Stimulated activated CD8-positive, alpha-beta memory T cell treated with anti-CD3 and anti-CD28 coated beads, Interleukin-12 subunit alpha, Interleukin-12 subunit beta, amount 100 ng/mL, for 1 hour (primary cell): ENCODE measurements at regions not wholly inside any gene's neighbourhood (a gene's known extent, or its start where the extent isn't known, plus 50 kb on each side); places are given as distances from the start of the nearest gene placed in this dataset.
A peak's percentile ranks its signal among the peaks of the same experiment; 100 is the strongest.
"Not testable (repeated sequence)": the region's sequence is repeated elsewhere in the genome, so short reads cannot be mapped to it uniquely, and the experiment has no call there.

Source experiments
- DNase-seq: peaks from one replicate; pipeline ENCODE4 v3.0.0-alpha.2; 2020; ENCODE audit warnings: low read depth

DNA sequence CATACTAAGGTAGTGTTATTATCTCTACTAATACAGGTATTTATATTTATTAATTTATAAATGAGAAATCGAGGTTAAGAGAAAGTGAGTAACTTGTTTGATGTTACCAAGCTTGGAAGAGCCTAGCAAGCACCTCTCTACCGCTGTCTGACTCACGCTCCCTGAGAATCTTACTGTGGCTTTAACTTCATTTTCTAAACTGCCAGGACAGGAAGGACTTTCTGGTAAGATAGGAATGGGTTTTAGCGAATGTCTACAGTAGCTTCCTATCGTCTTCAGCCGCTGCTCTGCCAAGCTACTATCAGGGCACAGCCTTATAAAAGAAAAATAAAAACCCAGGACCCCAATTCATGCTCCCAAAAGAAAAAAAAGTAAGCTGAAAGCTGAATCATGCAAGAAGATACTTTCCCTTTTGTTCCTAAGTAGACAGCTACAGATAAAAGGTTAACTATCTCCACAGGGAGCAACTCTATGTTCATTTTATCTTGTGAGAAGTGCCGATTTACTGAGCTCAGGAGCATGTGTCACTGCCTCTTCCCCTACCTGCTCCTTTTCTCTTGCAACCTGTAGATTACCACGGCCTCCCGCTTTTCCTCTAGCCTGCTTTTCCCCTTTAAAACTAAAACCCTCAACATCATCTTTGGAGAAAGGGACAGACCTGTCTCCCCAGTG is 60.2 kb downstream of the THNSL1 start:
- DNase-seq: no peak

DNA sequence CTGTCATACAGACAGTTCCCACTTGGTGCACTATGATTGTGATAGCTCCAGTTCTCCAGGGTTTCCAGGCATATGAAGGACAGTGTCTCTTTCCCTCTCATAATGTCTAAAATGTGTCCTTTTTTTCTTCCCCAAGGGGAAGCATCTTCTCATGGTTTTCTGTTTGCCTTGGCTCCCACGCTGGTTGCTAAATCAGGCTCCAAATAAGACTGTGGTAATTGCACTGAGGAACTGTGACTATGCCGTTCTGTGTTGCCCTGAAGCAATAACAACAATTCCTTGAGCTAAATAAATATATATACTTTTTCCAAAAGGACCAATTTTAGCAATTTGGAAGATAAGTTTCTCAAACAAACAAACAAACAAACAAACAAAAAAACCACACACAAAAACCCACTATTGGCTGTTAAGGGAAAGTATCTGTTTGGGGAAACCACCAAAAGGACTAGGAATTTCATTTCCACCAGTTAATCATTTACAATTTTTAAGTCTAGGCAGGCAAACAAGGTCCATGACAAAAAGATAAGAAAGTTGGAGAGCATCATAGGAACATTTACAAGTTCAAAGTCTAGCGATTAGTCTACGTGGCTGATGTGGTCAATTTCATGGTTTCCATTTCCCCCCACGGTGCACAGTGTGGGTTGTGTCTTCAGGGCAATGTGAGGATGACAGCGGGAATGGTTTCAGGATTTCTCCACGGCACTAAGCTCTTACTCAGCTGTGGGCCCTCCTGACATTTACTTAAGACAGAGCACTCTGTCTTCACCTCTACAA is 62.4 kb downstream of the THNSL1 start:
- DNase-seq: no peak

DNA sequence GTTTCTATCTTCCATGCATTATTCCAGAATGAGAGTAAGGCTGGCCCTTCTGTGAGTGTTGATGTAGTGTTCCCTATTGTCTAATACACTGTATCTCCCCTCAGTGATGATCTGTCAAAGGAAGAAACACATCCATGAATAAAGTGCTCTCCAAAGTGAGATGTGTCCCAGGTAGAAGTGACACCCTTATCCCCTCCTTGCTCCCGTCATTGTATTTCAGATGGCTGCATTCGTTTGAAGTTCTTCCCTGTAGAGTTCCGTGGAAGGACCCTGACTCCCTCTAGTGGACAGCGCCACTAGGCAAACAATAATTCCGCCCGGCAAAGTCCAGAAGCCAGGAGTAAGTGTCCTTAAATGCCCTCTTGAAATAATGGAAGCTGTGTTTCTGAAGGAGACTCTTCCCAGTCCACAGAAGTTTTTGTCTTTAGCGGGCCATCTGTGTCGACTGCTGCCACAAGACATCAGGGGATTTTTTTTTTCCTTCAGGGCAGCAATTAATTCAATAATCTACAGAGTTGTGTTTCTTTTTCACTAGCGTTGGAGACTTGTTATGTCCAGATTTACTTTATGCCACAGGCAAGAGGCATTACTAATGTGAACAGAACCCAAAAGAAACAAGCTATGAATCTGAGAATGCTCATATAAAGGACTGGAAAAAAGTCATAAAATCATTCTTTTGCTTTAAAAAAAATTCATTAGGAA is 64.6 kb downstream of the THNSL1 start:
- peak; percentile 40 for DNase-seq

DNA sequence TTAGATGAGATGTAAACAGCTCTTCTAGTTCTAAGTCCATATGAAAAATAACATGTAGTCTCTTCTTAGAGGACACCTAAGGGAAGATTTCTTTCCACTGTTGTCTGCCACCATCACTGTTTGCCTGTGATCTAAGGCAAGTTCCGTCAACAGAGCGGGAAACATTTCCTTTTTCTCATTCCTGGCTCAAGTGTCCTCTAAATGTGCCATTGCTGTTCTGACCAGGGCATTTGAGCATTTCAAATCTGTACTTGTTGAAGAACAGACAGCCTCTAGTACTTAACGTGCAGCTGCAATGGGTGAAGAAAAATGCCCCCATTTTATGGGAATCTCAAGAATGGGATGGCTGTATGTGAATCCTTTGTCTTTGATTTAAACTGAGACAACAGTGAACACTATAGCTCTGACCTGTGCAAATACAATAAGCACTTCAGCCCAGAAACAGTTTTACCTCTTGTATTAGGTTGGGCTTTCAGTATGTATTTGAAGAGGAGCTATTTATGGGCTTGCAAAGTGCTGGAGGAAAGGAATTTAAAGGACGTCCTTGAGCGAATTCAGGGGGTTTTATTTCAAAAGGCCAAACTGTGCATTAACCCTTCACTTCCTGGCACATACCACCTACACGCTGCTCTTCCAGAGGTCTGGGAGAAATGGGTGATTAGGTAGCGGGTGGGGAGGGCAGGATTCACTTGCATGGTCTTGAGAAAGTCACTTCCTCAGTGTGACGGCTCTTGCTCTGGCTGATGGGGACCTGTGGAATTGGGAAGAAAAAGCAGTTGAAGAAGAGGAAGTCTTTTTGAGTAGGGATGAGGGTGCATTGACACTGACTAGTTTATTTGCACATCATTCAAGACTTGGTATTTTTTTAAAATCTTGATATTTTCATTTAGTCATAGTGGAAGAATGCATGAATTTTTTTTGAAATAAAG is 66.1 kb downstream of the THNSL1 start:
- DNase-seq: no peak

DNA sequence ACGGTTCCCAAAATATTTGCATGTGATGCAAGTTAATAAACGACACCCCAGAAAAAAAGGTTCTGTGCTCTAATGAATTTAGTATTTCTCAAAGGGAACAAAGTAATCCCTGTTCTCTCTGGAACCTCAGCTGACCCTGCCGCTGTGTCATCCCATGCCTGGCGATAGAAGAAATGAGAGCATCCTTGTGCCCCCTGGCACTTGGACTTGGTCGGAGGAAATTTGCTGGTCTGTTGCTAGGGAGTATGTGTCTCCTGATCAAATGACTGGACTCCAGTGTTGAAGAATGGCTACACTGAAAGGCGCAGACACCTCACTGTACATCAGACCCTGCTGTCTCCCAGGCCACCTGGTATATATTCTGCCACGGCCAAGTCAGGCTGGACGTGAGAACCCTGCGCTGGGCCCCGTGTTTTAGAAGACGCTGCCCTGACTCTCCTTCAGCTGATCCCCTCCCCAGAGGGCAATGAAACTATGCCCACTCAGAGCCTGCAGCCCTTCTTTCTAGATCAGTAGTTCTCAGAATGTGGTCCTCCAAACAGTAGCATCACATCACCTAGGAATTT is 67.2 kb downstream of the THNSL1 start:
- no peak for DNase-seq

DNA sequence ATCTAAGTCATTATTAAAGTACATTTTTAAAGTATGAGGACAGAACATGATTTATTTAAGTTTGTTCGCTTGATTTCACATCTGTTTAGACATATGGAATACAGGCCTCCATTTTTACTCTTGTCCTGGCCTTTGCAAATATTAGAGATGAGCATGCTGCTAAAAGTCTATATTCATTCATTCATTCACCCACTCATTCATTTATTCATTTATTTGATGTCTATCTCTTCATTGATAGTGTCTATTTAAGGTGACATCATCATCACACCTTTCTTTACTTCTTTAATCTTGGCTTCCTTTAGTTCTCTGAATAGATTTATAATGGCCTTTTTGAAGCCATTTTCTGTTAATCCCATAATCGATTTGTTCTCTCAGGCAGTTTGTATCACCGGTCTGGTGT is 68.0 kb downstream of the THNSL1 start:
- no peak for DNase-seq

DNA sequence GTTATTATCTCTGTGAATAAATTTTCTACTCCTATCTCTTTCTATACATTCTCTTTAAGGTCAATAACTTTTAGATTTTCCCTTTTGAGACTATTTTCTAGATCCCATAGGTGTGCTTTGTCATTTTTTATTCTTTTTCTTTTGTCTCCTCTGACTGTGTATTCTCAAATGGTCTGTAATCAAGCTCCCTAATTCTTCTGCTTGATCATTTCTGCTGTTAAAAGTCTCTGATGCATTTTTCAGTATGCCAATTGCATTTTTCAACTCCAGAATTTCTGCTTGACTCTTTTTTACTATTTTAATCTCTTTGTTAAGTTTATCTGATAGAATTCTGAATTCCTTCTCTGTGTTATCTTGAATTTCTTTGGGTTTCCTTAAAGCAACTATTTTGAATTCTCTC is 78.2 kb downstream of the THNSL1 start:
- no peak for DNase-seq

DNA sequence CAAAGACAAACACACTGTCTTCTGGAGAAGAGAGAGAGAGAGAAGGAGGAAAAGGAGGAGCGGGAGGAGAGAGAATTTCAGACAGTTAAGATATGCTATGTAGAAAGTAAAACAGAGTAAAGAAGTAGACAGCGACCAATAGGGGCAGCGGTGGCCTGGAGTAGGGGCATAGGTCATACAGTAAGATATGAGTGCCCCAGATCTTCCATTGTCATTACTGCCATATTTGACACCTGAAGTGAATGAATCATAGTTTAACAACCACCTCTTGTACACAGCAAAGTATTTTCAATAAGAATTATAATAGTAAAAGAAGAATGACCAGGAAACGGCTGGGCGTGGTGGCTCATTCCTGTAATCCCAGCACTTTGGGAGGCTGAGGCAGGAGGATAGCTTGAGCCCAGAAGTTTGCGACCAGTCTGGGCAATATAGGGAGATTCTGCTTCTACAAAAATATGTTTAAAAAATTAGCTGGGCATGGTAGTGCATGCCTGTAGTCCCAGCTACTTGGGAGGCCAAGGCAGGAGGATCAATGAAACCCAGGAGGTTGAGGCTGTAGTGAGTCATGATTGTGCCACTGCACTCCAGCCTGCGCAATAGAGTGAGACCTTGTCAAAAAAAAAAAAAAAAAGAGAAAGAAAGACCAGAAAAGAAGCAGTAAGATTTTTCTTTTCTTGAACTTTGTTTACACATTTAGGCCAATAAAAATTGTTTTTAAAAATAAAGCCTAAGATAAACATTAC is 77.0 kb upstream of the GPR158 start:
- no peak for DNase-seq

DNA sequence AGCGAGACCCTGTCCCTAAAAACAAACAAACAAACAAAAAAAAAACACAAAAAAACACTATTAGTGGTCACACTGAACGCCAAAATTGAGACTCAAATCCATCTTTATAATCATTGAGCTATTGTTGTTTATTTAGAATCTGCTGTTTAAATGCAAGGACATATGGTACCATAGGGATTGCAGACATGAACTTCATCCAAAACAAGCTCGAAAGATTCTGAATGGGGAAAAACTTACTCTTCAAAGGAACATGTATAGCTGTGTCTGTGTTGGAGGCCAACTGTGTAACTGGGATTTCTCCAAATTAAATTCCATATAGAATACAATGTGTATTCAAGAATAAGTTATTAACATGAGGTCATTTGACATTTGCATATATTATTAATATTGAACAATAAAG is 74.7 kb upstream of the GPR158 start:
- no peak for DNase-seq

DNA sequence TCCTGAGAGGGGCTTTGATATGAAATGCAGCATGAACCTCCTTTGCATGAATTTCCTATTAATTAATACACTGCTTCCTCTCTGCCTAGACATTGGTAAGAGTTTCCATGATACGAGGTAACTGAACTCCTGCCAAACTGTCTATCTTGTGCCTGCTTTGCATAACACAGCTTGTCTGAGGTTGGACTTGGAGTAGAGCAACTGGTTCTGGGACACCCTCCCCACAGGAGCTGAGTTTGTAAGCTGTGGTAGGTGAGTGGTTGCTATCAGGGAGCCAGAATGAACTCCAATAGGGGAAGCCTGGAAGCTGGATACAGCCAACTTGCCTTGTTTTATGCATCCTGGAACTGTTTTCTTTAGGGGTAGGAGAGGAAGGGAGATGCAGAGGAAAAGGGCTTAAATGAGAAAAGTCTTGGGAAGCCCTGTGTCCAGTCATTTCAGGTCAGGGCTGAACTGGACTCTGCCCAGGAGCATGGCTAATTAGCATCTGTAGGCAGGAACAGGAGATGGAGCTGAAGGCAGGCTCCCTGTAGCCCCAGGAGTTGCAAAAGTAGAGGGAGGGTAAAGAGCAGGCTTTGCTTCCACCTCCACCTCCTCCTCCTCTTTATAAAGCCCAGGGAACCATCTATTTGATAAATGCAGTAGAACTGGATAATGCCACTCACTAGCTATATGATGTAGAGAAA is 73.2 kb upstream of the GPR158 start:
- no peak for DNase-seq

DNA sequence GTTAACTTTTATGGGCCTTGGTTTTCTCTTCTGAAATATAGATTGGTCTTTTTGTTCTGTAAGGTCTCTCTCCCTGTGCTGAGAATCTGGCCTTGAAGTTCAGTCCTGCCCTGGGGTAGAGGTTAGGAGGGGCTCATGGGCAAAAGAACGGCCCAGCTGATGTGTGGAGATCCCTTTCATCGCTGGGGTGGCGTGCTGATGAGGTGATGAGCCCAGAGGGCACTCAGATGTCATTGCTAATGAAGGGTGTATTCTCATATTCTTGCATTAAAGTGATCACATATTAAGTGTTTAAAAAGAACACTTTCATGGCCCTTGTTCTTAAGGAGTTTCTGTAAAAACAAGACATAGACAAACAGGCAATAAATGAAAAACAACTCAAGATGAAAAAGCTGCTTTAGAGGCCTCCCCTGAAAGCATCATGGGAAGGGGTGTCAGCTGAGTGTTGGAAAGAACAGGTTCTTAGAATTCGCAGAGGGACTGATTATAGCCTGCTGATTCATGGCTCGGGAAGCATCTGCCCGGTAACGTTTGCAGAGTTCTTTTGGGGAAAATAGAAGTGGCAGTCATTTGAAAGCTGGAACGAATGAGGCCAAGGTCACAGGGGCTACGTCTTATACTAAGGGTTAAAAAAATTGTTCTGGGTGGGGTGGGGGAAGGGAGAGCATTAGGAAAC is 72.5 kb upstream of the GPR158 start:
- DNase-seq: no peak

DNA sequence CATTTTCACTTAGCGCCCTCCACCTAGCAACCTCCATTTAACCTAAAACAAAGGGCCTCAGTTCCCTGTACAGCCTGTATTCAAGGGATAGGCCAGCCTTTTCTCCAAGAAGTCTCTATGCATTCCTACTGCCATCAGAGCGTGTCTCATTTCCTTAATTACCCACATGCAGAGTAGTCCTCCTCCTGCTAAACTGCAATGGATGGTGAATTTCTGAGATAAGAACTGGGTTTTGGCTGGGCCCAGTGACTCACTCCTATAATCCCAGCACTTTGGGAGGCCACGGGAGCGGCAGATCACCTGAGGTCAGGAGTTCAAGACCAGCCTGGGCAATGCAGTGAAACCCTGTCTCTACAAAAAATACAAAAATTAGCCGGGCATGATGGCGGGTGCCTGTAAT is 71.1 kb upstream of the GPR158 start:
- DNase-seq: no peak

DNA sequence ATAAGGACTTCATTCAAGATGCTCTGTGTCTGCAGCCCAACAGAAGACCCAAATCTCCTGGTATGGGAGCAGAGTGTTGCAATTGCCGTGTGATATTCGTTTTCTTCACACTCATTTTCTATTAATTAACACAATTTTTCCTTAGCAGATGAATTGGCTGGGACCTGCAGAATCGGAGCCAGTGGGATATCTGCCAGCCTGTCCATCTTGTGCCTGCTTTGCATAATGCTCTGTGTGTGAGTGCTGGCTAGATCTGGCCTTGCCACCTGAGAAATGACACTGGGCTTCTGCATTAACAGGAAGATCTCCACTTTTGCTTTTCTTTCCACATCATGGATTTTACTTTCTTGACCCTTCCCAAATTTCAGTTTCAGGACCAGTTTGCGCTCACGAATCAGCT is 70.4 kb upstream of the GPR158 start:
- no peak for DNase-seq

DNA sequence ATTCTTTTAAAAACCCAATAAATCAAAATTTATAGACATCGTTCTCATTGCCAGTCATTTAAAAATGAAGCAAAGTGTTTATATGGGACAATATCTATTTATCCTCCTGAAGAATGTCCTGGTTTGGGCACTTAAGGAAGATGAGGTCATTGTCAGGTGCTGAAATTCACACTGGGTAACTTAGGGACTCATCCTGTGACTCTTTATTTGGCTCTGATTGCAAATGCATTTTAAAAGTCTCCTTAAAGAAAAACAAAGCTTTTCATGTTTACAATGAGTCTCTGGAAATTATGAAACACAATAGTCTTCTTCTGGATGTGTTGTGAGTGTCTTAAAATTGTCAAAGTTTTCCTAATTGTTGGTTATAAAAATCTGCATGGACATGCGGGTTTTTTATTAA is 69.5 kb upstream of the GPR158 start:
- DNase-seq: no peak

DNA sequence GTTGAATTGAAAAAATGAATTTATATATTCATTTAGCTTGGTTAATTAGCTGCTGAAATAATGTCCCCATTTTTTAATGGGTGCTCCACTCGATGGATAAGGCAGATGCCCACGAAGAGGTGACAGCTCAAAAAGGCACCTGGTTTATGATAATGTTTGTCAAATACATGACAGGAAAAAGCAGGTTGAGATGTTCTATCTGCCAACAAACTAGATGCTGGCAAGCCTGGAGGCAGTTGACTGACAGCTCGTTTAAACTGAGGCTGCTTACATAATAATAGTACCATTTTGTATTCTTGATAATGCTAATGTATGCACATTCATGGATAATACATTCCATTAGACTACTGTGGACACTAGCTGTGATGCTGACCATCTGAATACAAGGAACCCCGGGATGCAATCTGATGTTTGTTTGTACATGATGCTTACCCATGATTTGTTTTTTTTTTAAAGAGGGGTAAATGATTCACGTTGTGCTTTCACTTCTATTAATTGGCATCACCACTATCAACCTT is 69.0 kb upstream of the GPR158 start:
- DNase-seq: no peak

DNA sequence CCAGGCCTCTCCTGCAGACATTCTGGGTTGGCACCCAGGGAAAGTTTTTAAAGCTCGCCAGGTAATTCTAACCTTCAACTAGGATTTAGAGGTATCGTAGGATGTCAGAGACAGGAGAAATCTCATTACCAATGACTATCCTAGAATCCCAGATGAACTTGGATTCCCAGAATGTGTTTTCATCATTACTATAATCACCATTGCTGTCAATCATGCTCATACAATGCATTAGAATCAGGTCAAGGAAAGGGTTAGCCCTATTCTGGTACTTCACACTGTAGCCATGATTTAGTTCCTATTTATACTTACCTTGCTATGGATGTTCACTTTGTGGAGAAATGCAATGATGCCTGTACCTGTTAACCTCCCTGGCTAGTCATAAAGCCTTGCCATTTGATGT is 67.0 kb upstream of the GPR158 start:
- no peak for DNase-seq

DNA sequence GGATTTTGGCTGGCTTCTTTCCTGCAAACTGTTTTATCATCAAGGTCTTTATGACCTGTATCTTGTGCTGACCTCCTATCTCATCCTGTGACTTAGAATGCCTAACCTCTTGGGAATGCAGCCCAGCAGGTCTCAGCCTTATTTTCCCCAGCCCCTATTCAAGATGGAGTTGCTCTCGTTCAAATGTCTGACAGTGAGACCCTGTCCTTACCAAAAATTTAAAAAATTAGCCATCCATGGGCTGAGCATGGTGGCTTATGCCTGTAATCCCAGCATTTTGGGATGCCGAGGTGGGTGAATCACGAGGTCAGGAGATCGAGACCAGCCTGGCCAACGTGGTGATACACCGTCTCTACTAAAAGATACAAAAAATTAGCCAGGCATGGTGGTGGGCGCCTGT is 64.9 kb upstream of the GPR158 start:
- DNase-seq: not testable (repeated sequence)

DNA sequence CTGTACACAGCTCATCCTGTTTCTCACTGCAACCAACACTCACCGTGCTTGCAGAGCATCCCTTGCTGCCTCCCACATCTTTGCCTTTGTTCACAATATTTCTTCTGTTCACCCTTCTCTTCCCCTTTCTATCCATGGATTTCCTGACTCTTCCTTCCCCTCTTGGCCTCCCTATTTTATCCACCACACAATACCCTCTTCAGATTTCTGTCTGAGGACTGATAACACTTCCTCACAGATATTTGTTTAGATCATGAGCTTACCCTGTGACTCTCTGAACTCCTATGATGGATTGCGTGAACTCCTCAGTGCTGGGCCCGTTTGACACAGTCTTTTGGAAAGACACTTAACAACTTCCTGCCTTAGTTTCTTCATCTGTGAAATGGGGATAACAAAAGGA is 62.8 kb upstream of the GPR158 start:
- DNase-seq: no peak

DNA sequence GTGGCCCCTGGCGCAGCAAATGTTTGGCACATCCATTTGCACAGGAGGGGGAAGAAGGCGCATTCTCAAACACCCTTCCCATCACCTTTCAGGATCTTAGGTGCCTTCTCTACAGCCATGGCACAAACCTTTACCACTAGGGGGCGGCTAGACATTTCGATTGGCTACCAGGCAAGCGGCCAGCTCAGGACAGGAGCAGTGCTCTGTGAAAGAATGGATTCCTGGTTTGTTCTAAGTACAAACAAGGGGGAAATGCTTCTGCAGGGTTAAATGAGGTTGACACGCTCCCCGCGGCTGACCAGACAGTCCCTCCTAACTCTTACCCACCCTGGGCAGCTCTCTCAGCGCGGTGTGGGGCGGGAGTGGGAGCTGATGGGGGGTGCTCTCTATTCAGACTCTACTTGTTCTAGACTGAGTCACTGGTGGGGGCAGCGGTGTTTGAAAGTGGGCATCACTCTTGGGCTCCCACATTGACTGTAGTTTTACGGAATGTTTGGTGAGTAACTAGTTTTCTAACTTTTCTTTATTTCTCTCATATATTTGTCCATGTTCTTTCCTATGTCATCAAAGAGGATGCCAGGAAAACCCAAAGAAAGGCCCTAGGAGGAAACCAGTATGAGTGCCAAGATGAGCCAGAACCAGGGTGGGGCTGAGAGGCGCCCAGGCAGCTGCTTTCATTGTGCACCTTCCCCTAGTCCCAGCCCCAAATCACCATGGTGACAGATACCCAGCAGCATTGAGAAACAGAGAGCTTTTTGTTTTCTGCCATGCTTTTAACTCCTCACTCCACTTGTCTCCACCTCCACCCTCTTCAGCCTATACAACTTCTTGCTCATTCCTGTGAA is 61.4 kb upstream of the GPR158 start:
- peak; percentile 4 for DNase-seq
